ENCODE measurements at regions not wholly inside any gene's neighbourhood (a gene's known extent, or its start where the extent isn't known, plus 50 kb on each side); places are given as distances from the start of the nearest gene placed in this dataset.

- no peak for DNase-seq (ENCODE audit: low spot score)
These were observed 498.1 kb upstream of the TNC start for GRCh38 chr9:115615821-115616665.

GRCh38 chr9:115616666-115617239 lies 498.8 kb upstream of the TNC start:
- no peak for DNase-seq (ENCODE audit: low spot score)

- no peak for DNase-seq (ENCODE audit: low spot score)
These were observed 507.3 kb upstream of the TNC start for GRCh38 chr9:115625251-115625650.

DNA sequence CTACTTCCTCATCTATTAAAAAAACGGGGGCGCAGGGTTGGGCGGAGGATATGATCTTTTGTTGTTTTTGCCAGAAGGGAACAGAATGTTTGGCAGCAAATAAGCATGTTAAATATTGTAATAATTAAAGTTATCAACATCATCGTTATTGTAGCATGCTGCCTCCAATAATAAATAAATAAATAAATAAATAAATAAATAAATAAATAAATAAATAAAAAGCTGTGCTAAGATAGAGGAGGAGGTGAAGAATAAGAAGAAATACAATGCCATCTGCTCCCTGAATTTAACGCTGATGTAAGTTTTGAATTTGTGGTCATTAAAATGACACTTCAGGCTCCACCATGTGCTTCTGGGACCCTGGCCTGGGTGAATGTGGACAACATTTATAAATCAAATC lies 508.0 kb upstream of the TNC start:
- no peak for DNase-seq (ENCODE audit: low spot score)

- DNase-seq (ENCODE audit: low spot score) = no peak
These were observed 509.6 kb upstream of the TNC start for GRCh38 chr9:115627511-115627910.

DNA sequence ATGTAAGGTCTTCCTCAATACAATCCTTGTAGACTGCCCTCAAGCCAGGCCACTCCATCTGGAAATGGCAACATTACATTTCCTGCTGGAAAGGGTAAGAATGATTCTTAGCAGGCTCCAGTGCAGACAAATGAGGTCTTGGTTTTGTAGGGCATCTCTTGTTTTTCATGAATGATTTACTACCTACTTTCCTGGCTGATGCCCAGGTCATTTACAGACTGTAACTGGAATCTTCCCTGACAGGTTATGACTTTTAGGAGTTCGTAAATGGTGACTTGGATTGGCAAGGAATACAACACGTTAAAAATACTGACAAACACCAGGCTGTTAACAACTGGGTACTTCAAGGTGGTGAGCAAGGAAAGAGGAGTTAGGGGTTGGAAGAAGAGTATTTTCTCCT lies 510.5 kb upstream of the TNC start:
- DNase-seq (ENCODE audit: low spot score) = no peak

- DNase-seq (ENCODE audit: low spot score) = no peak
These were observed 512.2 kb upstream of the TNC start for GRCh38 chr9:115629879-115630840.

- no peak for DNase-seq (ENCODE audit: low spot score)
These were observed 514.4 kb upstream of the TNC start for GRCh38 chr9:115632391-115632790.

GRCh38 chr9:115633104-115633503 lies 515.1 kb upstream of the TNC start:
- DNase-seq (ENCODE audit: low spot score) = no peak

DNA sequence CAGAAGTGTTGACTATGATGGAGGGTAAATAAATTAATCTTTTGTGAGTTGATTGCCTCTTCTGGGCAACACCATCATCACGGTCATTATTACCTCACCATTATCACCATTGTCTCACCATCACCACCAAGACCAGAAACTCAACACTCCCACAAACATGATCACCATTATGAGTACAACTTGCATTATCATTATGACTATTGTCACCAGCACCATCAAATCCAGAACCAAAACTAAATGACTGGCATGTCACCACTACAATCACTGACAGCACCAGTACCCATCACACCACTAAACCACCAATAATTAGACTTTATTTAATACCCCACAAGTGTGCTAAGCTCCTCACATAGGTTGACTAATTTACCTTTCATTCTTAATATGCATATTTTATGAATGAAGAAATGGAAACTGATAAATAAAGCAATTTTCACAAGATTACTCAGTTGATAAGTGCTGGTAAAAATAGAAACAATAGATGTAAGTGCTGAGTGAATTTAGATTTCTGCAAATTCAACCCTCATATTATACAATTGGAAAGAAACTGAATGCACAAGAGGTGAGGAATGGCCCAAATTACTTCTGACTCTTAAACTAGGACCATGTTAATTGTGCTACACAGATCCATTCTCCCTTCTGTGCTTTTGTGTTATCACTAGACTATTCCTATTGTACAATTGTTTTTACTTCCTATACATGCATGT lies 517.8 kb upstream of the PAPPA start:
- DNase-seq (ENCODE audit: low spot score) = no peak

DNA sequence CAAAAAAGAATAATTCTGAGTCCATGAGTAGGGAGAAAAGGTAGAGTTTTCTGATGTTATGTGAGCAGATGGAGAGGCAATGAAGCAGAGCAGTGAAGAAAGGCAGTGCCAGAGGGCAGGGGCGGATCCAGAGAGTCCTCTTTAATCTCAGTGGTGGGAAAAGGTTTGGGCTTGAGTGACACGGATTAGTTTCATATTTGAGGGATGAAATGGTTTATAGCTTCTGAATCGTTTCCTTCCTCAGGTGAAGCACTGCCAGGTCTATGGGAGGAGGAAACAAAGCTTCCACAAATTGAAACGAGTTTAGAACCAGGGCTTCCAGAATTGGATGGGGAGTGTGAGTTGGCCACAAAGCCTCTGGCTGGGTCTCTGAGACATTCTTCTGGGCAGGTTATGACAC lies 517.0 kb upstream of the PAPPA start:
- DNase-seq (ENCODE audit: low spot score) = no peak

GRCh38 chr9:115637661-115638060 lies 515.9 kb upstream of the PAPPA start:
- no peak for DNase-seq (ENCODE audit: low spot score)

- no peak for DNase-seq (ENCODE audit: low spot score)
These were observed 512.7 kb upstream of the PAPPA start for GRCh38 chr9:115640887-115641286.

DNA sequence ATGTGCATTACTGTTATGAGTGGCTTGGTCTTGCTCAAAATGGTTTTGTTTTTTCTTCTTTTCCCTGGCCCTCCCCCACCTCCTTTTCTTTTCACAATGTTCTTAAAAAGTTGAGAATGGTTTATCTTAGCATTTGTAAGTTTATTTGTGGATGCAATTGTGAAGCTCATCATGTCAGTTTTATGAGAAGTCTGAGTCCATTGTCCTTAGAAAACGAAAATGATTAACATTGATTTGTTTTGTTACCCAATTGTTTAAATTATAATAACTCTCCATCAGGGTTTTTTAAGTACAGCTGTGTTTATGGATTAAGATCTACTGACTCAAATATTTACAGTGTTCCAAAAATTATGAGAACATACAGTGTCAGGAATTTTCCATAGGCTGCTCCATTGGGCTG lies 511.3 kb upstream of the PAPPA start:
- DNase-seq (ENCODE audit: low spot score) = no peak

DNA sequence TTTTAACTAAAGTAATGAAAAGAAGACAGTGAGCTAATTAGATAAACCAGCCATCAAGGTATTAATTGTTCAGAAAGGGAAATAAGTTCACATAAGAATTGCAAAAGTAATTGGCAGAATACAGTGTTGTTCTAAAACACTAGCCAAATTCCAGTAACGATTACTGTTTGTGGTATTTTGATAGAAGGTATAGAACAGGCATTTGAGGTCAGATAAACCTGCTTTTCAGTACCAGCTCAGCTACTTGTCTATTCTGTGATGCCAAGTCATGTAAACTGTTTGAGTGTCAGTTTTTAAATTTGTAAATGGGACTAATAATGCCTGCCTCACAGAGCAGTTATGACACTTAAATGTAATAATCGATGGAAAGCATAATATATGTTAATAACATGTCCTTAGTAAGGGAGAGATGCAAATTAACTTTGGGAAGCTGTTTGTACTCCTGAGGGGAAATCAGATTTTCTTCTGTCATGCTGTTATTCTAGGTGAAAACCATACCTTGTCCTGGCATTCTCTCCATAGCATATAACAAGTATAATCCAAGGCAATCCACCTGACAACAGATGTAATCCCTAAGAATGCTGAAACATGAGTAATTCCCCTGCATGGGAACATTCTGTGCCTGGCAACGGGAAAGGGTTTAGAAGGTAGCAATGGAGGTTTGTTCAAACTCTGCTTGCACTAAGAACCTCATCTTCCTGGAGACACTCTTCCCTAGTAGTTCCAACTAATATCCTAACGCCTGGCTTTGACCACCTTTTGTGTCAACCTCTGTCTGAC lies 509.5 kb upstream of the PAPPA start:
- DNase-seq (ENCODE audit: low spot score) = no peak

DNA sequence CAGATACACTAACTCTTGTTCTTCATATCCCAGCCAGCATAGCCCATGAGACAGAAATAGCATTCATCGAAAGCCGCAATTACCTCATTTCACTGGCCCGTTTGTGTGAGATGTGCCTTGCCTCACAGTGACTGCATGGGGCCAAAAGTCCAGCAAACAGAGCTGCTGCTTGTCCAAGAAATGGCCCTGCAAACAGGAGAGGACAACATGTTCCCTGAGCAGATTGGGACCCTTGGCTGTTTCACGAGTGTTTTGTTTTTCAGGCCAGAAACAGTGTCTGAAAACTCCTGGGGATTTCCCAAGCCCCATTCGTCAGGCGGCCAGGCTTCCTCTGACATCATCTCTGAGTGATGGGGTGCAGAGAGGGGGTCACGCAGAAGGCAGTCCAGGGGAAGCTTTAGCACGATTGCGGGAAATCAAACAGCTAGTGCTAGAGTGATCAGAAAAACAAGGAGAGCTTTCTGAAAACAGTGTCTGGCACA lies 503.6 kb upstream of the PAPPA start:
- no peak for DNase-seq (ENCODE audit: low spot score)

DNA sequence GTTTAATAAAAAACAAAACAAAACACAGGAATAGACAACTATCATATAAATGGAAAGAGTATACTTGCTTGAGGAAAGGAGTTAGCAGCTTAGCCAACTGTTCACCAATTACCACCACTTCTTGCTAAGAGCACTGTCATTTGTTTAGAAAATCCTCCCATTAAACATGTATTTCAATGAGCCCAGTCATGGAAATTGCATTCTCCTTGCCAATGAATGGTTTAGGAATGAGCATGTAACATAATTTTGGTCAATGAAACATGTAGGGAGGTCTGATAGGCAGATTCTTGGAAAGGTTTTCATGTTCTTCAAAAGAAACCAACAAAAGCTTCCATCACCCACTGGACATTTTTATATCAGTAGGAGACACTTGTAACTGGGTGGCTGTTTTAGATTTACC lies 502.8 kb upstream of the PAPPA start:
- no peak for DNase-seq (ENCODE audit: low spot score)

DNA sequence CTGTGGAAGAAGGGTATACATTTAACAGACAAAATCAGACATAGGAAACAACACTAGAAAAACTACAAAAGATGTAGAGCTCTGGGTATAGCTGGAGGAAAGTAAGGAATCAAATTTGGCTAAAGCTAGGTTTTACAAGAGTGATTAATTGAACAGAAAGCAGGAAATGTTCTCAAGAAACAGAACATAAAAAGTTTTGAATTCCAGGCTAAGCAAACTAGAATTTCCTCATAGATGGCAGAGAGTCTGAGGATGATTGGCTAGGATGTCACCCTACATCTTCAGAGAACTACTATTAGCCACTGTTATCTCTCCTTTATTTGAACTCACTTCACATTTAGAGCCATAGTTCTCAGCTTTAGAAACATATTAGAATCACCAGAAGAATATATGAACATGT lies 502.1 kb upstream of the PAPPA start:
- DNase-seq (ENCODE audit: low spot score) = no peak

- DNase-seq (ENCODE audit: low spot score) = no peak
These were observed 500.4 kb upstream of the PAPPA start for GRCh38 chr9:115653171-115653606.

DNA sequence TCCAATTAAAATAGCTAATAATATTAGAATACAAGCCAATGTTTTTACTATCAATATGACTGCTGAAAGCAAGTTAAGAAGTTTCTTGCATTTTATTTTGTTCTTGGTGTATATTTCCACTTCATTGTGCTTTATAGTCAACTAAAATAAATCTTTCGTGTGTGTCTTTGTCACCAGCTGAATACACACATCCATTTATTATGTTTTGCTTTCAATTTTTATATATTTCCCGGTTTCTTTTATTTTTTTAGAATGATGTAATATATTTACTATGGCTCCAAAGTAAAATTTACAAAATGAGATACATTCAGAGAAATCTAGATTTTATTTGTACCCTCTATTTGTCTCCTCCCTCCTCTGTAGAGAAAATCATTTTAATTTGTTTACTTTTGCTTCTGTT lies 495.9 kb upstream of the PAPPA start:
- no peak for DNase-seq (ENCODE audit: low spot score)

DNA sequence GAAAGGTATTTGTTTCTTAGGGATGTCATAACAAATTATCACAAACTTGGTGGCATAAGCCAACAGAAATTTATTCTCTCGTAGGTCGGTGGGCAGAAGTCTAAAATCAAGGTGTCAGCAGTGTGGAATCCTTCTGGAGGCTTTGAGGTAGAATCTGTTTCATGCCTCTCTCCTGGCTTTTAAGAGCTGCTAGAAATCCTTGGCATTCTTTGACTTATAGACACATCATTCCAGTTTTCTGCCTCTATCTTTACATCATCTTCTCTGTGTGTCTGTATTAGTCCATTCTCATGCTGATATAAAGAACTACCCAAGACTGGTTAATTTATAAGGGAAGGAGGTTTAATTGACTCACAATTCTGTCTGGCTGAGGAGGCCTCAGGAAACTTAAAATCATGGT lies 488.1 kb upstream of the PAPPA start:
- no peak for DNase-seq (ENCODE audit: low spot score)

Measured in LoVo (cell line).